ENCODE measurements at regions not wholly inside any gene's neighbourhood (a gene's known extent, or its start where the extent isn't known, plus 50 kb on each side); places are given as distances from the start of the nearest gene placed in this dataset.

- no peak for DNase-seq (ENCODE audit: low spot score)
Measured at GRCh38 chr4:153137677-153138630, 66.3 kb upstream of the TRIM2 start.

GRCh38 chr4:153138736-153139135, 65.5 kb upstream of the TRIM2 start:
- DNase-seq (ENCODE audit: low spot score) = no peak

GRCh38 chr4:153140294-153140693, 63.9 kb upstream of the TRIM2 start:
- DNase-seq (ENCODE audit: low spot score) = no peak

- DNase-seq (ENCODE audit: low spot score) = no peak
Measured at GRCh38 chr4:153141238-153141637, 63.0 kb upstream of the TRIM2 start.

- DNase-seq (ENCODE audit: low spot score) = peak; percentile 74
Measured at GRCh38 chr4:153142700-153143438, 61.4 kb upstream of the TRIM2 start.

- DNase-seq (ENCODE audit: low spot score) = no peak
Measured at GRCh38 chr4:153143527-153144348, 60.5 kb upstream of the TRIM2 start.

GRCh38 chr4:153146031-153146430, 58.2 kb upstream of the TRIM2 start:
- no peak for DNase-seq (ENCODE audit: low spot score)

- no peak for DNase-seq (ENCODE audit: low spot score)
Measured at GRCh38 chr4:153146961-153147360, 57.3 kb upstream of the TRIM2 start.

- no peak for DNase-seq (ENCODE audit: low spot score)
Measured at GRCh38 chr4:153148791-153149190, 55.5 kb upstream of the TRIM2 start.

- peak; percentile 75 for DNase-seq (ENCODE audit: low spot score)
Measured at GRCh38 chr4:153151535-153152455, 52.4 kb upstream of the TRIM2 start.

- DNase-seq (ENCODE audit: low spot score) = peak; percentile 57
Measured at GRCh38 chr4:153152501-153153338, 51.5 kb upstream of the TRIM2 start.

GRCh38 chr4:153153339-153153871, 50.8 kb upstream of the TRIM2 start:
- peak; percentile 51 for DNase-seq (ENCODE audit: low spot score)

GRCh38 chr4:153154007-153154975, 50.0 kb upstream of the TRIM2 start:
- DNase-seq (ENCODE audit: low spot score) = peak; percentile 49

Data from ureter (tissue), 1 donor.